ENCODE measurements at regions not wholly inside any gene's neighbourhood (a gene's known extent, or its start where the extent isn't known, plus 50 kb on each side); places are given as distances from the start of the nearest gene placed in this dataset.

- TF ChIP-seq, protein P1, sequence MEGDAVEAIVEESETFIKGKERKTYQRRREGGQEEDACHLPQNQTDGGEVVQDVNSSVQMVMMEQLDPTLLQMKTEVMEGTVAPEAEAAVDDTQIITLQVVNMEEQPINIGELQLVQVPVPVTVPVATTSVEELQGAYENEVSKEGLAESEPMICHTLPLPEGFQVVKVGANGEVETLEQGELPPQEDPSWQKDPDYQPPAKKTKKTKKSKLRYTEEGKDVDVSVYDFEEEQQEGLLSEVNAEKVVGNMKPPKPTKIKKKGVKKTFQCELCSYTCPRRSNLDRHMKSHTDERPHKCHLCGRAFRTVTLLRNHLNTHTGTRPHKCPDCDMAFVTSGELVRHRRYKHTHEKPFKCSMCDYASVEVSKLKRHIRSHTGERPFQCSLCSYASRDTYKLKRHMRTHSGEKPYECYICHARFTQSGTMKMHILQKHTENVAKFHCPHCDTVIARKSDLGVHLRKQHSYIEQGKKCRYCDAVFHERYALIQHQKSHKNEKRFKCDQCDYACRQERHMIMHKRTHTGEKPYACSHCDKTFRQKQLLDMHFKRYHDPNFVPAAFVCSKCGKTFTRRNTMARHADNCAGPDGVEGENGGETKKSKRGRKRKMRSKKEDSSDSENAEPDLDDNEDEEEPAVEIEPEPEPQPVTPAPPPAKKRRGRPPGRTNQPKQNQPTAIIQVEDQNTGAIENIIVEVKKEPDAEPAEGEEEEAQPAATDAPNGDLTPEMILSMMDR (IDR thresholded peaks at IDR 0.05; ENCODE audit: control extremely low read depth, extremely low read depth) = no peak
- Histone ChIP-seq H3K27ac (ENCODE audit: low read depth in 1 of 2, low read length in 1 of 2) (no peak overlapping the region), H3K9me3 (ENCODE audit: control insufficient read depth in 4 of 4, insufficient read depth in 3 of 4, low read length in 3 of 4) (peaks cover 0 to 2% (median 0%) of the 10 kb centered on the region in 4 donors), H3K4me1 (ENCODE audit: control insufficient read depth in 5 of 5, insufficient read depth in 5 of 5, low read length in 5 of 5) (no peaks in the 10 kb centered on the region), H3K36me3 (ENCODE audit: control insufficient read depth in 4 of 4, insufficient read depth in 4 of 4, low read length in 4 of 4) (peaks cover 0 to 1% (median 0%) of the 10 kb centered on the region in 4 donors), H3K4me3 (no peak overlapping the region), H3K27me3 (ENCODE audit: control insufficient read depth in 3 of 3, insufficient read depth in 3 of 3, low read length in 2 of 3) (no peaks in the 10 kb centered on the region), H3K9ac (ENCODE audit: insufficient read depth in 1 of 2, low read length in 2 of 2) (no peak overlapping the region)
- no peak for DNase-seq
- ATAC-seq (ENCODE audit: insufficient read depth, low FRiP score) = no peak
- WGBS, 2 donors = 90 to 93% methylated on average over 2 of the region's 2 CpGs
These were observed 87.8 kb upstream of the CENPW start for GRCh38 chr6:126252154-126252553.

DNA sequence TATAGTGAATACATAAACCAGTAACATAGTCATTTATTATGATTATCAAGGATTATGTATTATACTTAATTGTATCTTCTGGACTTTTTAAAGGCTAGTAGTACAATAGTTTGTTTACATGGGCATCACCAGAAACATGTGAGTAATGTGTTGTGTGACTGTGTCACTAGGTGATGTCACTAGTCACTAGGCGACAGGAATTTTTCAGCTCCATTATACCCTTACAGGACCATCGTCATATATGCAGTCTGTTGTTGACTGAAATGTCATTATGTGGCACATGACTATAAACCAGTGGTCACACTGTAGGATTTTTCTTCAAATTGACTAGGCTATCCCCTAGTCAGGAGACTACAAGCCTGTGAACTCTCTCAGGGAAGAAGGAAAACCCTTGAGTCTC is 86.5 kb upstream of the CENPW start:
- peaks cover 0 to 4% (median 0%) of the 10 kb centered on the region in 4 donors for H3K36me3 ChIP-seq (ENCODE audit: control insufficient read depth in 4 of 4, insufficient read depth in 4 of 4, low read length in 4 of 4)
- WGBS, 2 donors = 91 to 97% methylated on average over 2 of the region's 2 CpGs
- ATAC-seq (ENCODE audit: insufficient read depth, low FRiP score) (no peak), DNase-seq (no peak)
- no peak overlapping the region for H3K4me3 ChIP-seq
- H3K9ac ChIP-seq (ENCODE audit: insufficient read depth in 1 of 2, low read length in 2 of 2) = no peak overlapping the region
- H3K27me3 ChIP-seq (ENCODE audit: control insufficient read depth in 3 of 3, insufficient read depth in 3 of 3, low read length in 2 of 3) = no peaks in the 10 kb centered on the region
- H3K4me1 ChIP-seq (ENCODE audit: control insufficient read depth in 5 of 5, insufficient read depth in 5 of 5, low read length in 5 of 5) = no peaks in the 10 kb centered on the region
- TF ChIP-seq, protein P1 (IDR thresholded peaks at IDR 0.05; ENCODE audit: control extremely low read depth, extremely low read depth) = no peak
- peaks cover 0 to 9% (median 0%) of the 10 kb centered on the region in 4 donors for H3K9me3 ChIP-seq (ENCODE audit: control insufficient read depth in 4 of 4, insufficient read depth in 3 of 4, low read length in 3 of 4)
- H3K27ac ChIP-seq (ENCODE audit: low read depth in 1 of 2, low read length in 1 of 2) = no peak overlapping the region

DNA sequence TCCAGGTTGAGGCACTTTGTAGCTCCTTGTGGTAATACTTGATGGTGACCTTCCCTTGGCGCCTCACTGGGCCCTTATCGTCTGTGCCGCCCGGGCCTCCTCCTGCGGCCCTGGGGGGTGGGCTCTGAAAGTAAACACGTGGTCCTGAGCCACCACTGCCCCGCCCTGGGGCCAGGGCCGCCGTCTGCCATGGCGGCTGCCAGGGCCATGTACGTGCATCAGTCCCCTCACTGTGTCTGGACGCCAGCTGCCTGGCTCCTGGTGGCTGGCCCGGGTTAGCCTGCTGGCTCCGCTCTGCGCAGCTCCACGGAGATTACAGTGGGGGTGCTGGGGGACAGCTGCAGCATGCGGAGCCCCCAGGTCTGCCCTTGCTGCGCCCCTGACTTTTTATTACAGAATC is 81.8 kb upstream of the CENPW start:
- WGBS, 2 donors = 90 to 96% methylated on average over 18 of the region's 18 CpGs
- no peaks in the 10 kb centered on the region for H3K27me3 ChIP-seq (ENCODE audit: control insufficient read depth in 3 of 3, insufficient read depth in 3 of 3, low read length in 2 of 3)
- peaks cover 0 to 13% (median 0%) of the 10 kb centered on the region in 4 donors for H3K9me3 ChIP-seq (ENCODE audit: control insufficient read depth in 4 of 4, insufficient read depth in 3 of 4, low read length in 3 of 4)
- peaks cover 0 to 4% (median 0%) of the 10 kb centered on the region in 4 donors for H3K36me3 ChIP-seq (ENCODE audit: control insufficient read depth in 4 of 4, insufficient read depth in 4 of 4, low read length in 4 of 4)
- TF ChIP-seq, protein P1 (IDR thresholded peaks at IDR 0.05; ENCODE audit: control extremely low read depth, extremely low read depth) = no peak
- no peak overlapping the region for H3K9ac ChIP-seq (ENCODE audit: insufficient read depth in 1 of 2, low read length in 2 of 2)
- no peaks in the 10 kb centered on the region for H3K4me1 ChIP-seq (ENCODE audit: control insufficient read depth in 5 of 5, insufficient read depth in 5 of 5, low read length in 5 of 5)
- H3K27ac ChIP-seq (ENCODE audit: low read depth in 1 of 2, low read length in 1 of 2) = no peak overlapping the region
- no peak for ATAC-seq (ENCODE audit: insufficient read depth, low FRiP score)
- H3K4me3 ChIP-seq = no peak overlapping the region
- DNase-seq = no peak

- no peak for DNase-seq
- WGBS, 2 donors = 95 to 96% methylated on average over 7 of the region's 7 CpGs
- no peak for ATAC-seq (ENCODE audit: insufficient read depth, low FRiP score)
These were observed 78.0 kb upstream of the CENPW start for GRCh38 chr6:126261792-126262421.

More at GRCh38 chr6:126261792-126262421, 78.0 kb upstream of the CENPW start:
- no peak overlapping the region for H3K9ac ChIP-seq (ENCODE audit: insufficient read depth in 1 of 2, low read length in 2 of 2)
- peaks cover 0 to 11% (median 0%) of the 10 kb centered on the region in 4 donors for H3K9me3 ChIP-seq (ENCODE audit: control insufficient read depth in 4 of 4, insufficient read depth in 3 of 4, low read length in 3 of 4)
- H3K36me3 ChIP-seq (ENCODE audit: control insufficient read depth in 4 of 4, insufficient read depth in 4 of 4, low read length in 4 of 4) = peaks cover 0 to 2% (median 0%) of the 10 kb centered on the region in 4 donors
- TF ChIP-seq, protein P1 (IDR thresholded peaks at IDR 0.05; ENCODE audit: control extremely low read depth, extremely low read depth) = no peak
- no peaks in the 10 kb centered on the region for H3K27me3 ChIP-seq (ENCODE audit: control insufficient read depth in 3 of 3, insufficient read depth in 3 of 3, low read length in 2 of 3)
- H3K4me1 ChIP-seq (ENCODE audit: control insufficient read depth in 5 of 5, insufficient read depth in 5 of 5, low read length in 5 of 5) = no peaks in the 10 kb centered on the region
- H3K27ac ChIP-seq (ENCODE audit: low read depth in 1 of 2, low read length in 1 of 2) = no peak overlapping the region
- H3K4me3 ChIP-seq = no peak overlapping the region
